SU-DHL-6 (cell line): ENCODE measurements at regions not wholly inside any gene's neighbourhood (a gene's known extent, or its start where the extent isn't known, plus 50 kb on each side); places are given as distances from the start of the nearest gene placed in this dataset.

Experiments
- EZH2phosphoT487 ChIP-seq: fragments of 200-600 bp; sonication (generic), shearing (Covaris generic); conservative IDR thresholded peaks from 2 replicates; pipeline ENCODE4 v1.6.1; 2018; ENCODE audit warnings: mild to moderate bottlenecking, antibody characterized with exemption, low read length, moderate library complexity, mixed read lengths
- TF ChIP-seq, protein P1 (sequence below): fragments of 200-600 bp; sonication (generic); IDR thresholded peaks from one replicate; pipeline ENCODE4 v1.5.1; 2017; ENCODE audit warnings: antibody characterized with exemption, mild to moderate bottlenecking, low read length, moderate library complexity; ENCODE audit not compliant: insufficient read depth, poor library complexity, severe bottlenecking

DNA sequence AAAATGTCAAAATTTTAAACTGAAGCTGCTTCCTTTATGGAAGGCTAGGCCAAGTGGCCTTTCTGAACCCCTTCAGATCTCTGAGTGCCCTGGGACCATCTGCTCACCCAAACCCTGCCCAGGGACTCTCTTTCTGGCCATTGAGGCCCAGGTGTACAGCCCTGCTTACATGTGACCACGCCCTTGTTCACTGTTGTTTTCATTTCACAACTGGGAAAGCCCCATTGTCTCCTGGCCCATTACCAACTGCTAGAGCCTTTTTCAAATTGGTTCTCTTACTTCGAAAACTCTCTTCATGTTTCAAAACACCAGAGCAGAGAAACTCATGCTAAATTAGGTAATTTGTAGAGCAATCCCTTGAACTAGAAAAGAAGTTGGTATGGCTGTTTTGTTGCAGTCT lies 219.5 kb upstream of the TANK start:
- TF ChIP-seq, protein P1, sequence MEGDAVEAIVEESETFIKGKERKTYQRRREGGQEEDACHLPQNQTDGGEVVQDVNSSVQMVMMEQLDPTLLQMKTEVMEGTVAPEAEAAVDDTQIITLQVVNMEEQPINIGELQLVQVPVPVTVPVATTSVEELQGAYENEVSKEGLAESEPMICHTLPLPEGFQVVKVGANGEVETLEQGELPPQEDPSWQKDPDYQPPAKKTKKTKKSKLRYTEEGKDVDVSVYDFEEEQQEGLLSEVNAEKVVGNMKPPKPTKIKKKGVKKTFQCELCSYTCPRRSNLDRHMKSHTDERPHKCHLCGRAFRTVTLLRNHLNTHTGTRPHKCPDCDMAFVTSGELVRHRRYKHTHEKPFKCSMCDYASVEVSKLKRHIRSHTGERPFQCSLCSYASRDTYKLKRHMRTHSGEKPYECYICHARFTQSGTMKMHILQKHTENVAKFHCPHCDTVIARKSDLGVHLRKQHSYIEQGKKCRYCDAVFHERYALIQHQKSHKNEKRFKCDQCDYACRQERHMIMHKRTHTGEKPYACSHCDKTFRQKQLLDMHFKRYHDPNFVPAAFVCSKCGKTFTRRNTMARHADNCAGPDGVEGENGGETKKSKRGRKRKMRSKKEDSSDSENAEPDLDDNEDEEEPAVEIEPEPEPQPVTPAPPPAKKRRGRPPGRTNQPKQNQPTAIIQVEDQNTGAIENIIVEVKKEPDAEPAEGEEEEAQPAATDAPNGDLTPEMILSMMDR: no peak
- TF ChIP-seq EZH2phosphoT487: no peak
